Calu3 (cell line): ENCODE measurements at regions not wholly inside any gene's neighbourhood (a gene's known extent, or its start where the extent isn't known, plus 50 kb on each side); places are given as distances from the start of the nearest gene placed in this dataset.

ENCODE experiments used
- BruUV-seq: library from RNA; stranded (reverse); fragments of 400-500 nt; replicated peaks from 2 replicates; lab custom pipeline; 2021; lab: Mats Ljungman, UMichigan
- CTCF ChIA-PET: fragments of 300-600 bp; sonication (Branson Sonifier 250); formaldehyde crosslinking; loops from one replicate; lab custom pipeline; 2022; ENCODE audit warnings: antibody characterized with exemption; lab: Charles Lee
- DNase-seq: peaks from one replicate; pipeline ENCODE4 v3.0.0; 2022
- H3K27ac Mint-ChIP-seq: one replicate; pipeline ENCODE4 v1.8.0; 2022; ENCODE audit warnings: mixed read lengths; ENCODE audit not compliant: unreplicated experiment
- H3K27me3 Mint-ChIP-seq: one replicate; pipeline ENCODE4 v1.8.0; 2022; ENCODE audit warnings: mixed read lengths; ENCODE audit not compliant: unreplicated experiment
- H3K36me3 Mint-ChIP-seq: one replicate; pipeline ENCODE4 v1.8.0; 2022; ENCODE audit warnings: mild to moderate bottlenecking, moderate library complexity, mixed read lengths; ENCODE audit not compliant: insufficient read depth, unreplicated experiment
- H3K4me1 Mint-ChIP-seq: one replicate; pipeline ENCODE4 v1.8.0; 2022; ENCODE audit warnings: mild to moderate bottlenecking, low read depth, mixed read lengths; ENCODE audit not compliant: unreplicated experiment
- H3K4me3 Mint-ChIP-seq: one replicate; pipeline ENCODE4 v1.8.0; 2022; ENCODE audit warnings: mild to moderate bottlenecking, low read depth, moderate library complexity, mixed read lengths; ENCODE audit not compliant: unreplicated experiment
- H3K9me3 Mint-ChIP-seq: one replicate; pipeline ENCODE4 v1.8.0; 2022; ENCODE audit warnings: low read depth, mixed read lengths; ENCODE audit not compliant: unreplicated experiment
- CTCF ChIP-seq: fragments of 200-600 bp; IDR thresholded peaks from one replicate; pipeline ENCODE4 v1.8.0; 2022; ENCODE audit warnings: antibody characterized with exemption; ENCODE audit not compliant: unreplicated experiment
- intact Hi-C: fragments of 100-400 bp; cut with micrococcal nuclease; formaldehyde crosslinking; loops from one replicate; pipeline ENCODE4 v1.10.0; 2022; ENCODE audit not compliant: unreplicated experiment

DNA sequence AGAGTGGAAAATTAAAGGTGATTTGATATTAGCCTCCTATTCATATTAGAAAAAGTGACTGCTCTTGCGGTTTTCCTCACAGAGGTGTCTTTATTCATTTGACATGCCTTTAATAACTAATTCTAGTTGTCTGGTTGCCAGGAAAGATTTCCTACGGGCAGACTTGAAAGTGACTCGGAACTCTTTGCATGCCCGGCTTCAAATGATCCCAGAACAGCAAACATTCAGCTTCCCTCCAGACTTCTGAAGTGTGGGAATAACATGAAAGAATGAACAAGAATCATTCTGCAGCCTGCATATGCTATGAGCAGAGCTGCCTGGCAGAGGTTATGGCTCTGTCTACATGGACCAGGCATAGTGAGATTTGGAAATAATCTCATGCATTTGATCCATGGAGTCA, 89.6 kb upstream of the PKDCC start:
- H3K4me3 Mint-ChIP-seq: no peak overlapping the region
- no peak for DNase-seq
- no peaks in the 10 kb centered on the region for H3K9me3 Mint-ChIP-seq
- H3K27me3 Mint-ChIP-seq: peaks cover 15% of the 10 kb centered on the region
- H3K27ac Mint-ChIP-seq: no peak overlapping the region
- no TSS peak for BruUV-seq
- no peak for TF ChIP-seq CTCF
- H3K36me3 Mint-ChIP-seq: no peaks in the 10 kb centered on the region
- H3K4me1 Mint-ChIP-seq: peaks cover 21% of the 10 kb centered on the region
- CTCF ChIA-PET: interaction anchor here (0.5 kb wide), 1 partner anchor 11 kb away, joined by 3 read pairs; no protein-coding TSS in a partner anchor
- intact Hi-C loops: no loop called here

- intact Hi-C loops: no loop called here
- no peaks in the 10 kb centered on the region for H3K36me3 Mint-ChIP-seq
- peaks cover 21% of the 10 kb centered on the region for H3K4me1 Mint-ChIP-seq
- BruUV-seq: no TSS peak
- H3K27me3 Mint-ChIP-seq: peaks cover 15% of the 10 kb centered on the region
- H3K9me3 Mint-ChIP-seq: no peaks in the 10 kb centered on the region
- TF ChIP-seq CTCF: no peak
- H3K4me3 Mint-ChIP-seq: no peak overlapping the region
- DNase-seq: no peak
- CTCF ChIA-PET: interaction anchor here (0.5 kb wide), 1 partner anchor 10 kb away, joined by 3 read pairs; no protein-coding TSS in a partner anchor
- H3K27ac Mint-ChIP-seq: no peak overlapping the region
Measured at GRCh38 chr2:41958775-41959174, 89.0 kb upstream of the PKDCC start.

DNA sequence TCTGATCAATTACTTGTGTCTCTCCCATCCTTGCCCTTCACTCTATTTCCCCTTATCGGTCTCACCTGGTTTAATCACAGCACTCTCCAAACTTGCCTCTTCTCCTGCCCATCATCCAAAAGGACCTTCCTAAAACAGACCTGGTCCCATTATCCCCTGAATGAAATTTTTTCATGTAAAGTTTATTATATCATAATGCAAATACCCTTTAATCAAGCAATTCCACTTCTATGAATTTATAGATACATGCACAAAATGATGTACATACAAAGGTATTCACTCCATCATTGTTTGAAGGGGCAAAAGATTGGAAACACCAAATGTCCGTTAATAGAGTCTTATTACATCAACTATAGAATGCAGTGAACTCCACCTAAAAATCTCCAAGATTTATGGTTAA, 88.1 kb upstream of the PKDCC start:
- CTCF ChIA-PET: interaction anchor here (0.6 kb wide), 1 partner anchor 18 kb away, joined by 3 read pairs; no protein-coding TSS in a partner anchor
- no peak for TF ChIP-seq CTCF
- H3K27me3 Mint-ChIP-seq: peaks cover 15% of the 10 kb centered on the region

DNA sequence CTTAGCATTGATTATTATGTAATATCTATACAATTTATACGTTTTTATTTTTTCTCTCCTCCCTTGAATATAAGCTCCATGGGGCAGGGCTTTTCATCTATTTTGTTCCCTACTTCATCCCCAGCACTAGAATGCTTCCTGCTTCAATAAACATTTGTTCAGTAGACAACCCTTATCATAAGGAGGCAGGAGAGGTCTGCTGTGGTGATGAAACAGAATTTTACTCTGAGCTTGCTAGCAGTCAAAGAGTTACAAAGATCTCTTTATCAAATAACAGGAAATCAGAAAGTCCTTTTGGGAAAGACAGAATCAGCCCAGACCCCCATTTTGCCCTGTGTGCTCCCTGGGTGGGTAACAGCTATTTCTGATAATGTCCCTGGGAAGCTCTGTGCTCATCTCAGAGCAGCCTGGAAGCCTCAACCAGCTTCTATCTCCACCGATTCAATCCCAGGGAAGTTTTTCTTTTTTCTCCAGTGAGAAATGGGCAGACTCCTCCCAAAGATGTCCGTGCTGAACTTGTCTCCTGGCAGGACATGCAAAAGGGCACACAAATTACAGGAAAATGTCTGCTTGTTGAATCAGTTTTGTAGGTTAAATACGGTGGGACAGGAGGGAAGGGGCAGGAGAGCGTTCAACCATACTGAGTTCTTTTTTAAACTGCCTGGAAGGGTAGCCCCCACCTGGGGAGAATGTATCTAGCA, 84.7 kb upstream of the PKDCC start:
- CTCF ChIA-PET: no interaction called here
- no TSS peak for BruUV-seq
- no peak for DNase-seq
- no peak for TF ChIP-seq CTCF
- intact Hi-C loops: no loop called here
- Mint-ChIP-seq H3K9me3 (no peaks in the 10 kb centered on the region), H3K27ac (no peak overlapping the region), H3K4me1 (peaks cover 48% of the 10 kb centered on the region), H3K4me3 (no peak overlapping the region), H3K36me3 (no peaks in the 10 kb centered on the region), H3K27me3 (peaks cover 15% of the 10 kb centered on the region)

More for the DNA sequence above, 88.1 kb upstream of the PKDCC start:
- Mint-ChIP-seq H3K4me1 (peaks cover 27% of the 10 kb centered on the region), H3K27ac (no peak overlapping the region), H3K4me3 (no peak overlapping the region), H3K36me3 (no peaks in the 10 kb centered on the region), H3K9me3 (no peaks in the 10 kb centered on the region)
- no TSS peak for BruUV-seq
- no peak for DNase-seq
- intact Hi-C loops: no loop called here
